ENCODE measurements at regions not wholly inside any gene's neighbourhood (a gene's known extent, or its start where the extent isn't known, plus 50 kb on each side); places are given as distances from the start of the nearest gene placed in this dataset.

DNA sequence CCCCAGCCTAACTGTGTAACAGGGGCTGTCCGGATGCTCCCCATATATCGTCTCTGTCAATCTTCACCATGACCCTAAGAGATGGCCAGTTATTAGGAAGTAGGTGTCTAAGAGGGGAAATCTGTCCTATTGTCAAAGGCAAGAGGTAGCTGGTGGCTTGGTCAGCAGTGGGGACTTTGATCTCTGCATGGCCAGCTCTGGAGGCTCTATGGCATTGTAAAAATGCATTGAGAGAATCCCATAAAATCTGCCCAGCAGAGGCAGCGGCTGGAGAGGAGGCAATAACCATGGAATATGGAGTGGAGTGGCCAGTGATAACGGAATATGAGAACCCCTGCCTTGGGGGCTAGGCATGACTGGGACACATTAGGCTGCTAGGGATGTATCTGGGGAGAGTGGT lies 88.8 kb downstream of the MRM1 start (continued):
- TF ChIP-seq, protein P1, sequence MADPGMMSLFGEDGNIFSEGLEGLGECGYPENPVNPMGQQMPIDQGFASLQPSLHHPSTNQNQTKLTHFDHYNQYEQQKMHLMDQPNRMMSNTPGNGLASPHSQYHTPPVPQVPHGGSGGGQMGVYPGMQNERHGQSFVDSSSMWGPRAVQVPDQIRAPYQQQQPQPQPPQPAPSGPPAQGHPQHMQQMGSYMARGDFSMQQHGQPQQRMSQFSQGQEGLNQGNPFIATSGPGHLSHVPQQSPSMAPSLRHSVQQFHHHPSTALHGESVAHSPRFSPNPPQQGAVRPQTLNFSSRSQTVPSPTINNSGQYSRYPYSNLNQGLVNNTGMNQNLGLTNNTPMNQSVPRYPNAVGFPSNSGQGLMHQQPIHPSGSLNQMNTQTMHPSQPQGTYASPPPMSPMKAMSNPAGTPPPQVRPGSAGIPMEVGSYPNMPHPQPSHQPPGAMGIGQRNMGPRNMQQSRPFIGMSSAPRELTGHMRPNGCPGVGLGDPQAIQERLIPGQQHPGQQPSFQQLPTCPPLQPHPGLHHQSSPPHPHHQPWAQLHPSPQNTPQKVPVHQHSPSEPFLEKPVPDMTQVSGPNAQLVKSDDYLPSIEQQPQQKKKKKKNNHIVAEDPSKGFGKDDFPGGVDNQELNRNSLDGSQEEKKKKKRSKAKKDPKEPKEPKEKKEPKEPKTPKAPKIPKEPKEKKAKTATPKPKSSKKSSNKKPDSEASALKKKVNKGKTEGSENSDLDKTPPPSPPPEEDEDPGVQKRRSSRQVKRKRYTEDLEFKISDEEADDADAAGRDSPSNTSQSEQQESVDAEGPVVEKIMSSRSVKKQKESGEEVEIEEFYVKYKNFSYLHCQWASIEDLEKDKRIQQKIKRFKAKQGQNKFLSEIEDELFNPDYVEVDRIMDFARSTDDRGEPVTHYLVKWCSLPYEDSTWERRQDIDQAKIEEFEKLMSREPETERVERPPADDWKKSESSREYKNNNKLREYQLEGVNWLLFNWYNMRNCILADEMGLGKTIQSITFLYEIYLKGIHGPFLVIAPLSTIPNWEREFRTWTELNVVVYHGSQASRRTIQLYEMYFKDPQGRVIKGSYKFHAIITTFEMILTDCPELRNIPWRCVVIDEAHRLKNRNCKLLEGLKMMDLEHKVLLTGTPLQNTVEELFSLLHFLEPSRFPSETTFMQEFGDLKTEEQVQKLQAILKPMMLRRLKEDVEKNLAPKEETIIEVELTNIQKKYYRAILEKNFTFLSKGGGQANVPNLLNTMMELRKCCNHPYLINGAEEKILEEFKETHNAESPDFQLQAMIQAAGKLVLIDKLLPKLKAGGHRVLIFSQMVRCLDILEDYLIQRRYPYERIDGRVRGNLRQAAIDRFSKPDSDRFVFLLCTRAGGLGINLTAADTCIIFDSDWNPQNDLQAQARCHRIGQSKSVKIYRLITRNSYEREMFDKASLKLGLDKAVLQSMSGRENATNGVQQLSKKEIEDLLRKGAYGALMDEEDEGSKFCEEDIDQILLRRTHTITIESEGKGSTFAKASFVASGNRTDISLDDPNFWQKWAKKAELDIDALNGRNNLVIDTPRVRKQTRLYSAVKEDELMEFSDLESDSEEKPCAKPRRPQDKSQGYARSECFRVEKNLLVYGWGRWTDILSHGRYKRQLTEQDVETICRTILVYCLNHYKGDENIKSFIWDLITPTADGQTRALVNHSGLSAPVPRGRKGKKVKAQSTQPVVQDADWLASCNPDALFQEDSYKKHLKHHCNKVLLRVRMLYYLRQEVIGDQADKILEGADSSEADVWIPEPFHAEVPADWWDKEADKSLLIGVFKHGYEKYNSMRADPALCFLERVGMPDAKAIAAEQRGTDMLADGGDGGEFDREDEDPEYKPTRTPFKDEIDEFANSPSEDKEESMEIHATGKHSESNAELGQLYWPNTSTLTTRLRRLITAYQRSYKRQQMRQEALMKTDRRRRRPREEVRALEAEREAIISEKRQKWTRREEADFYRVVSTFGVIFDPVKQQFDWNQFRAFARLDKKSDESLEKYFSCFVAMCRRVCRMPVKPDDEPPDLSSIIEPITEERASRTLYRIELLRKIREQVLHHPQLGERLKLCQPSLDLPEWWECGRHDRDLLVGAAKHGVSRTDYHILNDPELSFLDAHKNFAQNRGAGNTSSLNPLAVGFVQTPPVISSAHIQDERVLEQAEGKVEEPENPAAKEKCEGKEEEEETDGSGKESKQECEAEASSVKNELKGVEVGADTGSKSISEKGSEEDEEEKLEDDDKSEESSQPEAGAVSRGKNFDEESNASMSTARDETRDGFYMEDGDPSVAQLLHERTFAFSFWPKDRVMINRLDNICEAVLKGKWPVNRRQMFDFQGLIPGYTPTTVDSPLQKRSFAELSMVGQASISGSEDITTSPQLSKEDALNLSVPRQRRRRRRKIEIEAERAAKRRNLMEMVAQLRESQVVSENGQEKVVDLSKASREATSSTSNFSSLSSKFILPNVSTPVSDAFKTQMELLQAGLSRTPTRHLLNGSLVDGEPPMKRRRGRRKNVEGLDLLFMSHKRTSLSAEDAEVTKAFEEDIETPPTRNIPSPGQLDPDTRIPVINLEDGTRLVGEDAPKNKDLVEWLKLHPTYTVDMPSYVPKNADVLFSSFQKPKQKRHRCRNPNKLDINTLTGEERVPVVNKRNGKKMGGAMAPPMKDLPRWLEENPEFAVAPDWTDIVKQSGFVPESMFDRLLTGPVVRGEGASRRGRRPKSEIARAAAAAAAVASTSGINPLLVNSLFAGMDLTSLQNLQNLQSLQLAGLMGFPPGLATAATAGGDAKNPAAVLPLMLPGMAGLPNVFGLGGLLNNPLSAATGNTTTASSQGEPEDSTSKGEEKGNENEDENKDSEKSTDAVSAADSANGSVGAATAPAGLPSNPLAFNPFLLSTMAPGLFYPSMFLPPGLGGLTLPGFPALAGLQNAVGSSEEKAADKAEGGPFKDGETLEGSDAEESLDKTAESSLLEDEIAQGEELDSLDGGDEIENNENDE (IDR thresholded peaks at IDR 0.05; ENCODE audit: insufficient replicate concordance, low read length), result no peak
- no peak for TF ChIP-seq SP2 (IDR thresholded peaks at IDR 0.05; ENCODE audit: low read length)
- no peak for TF ChIP-seq EGR1 (IDR thresholded peaks at IDR 0.05; ENCODE audit: borderline replicate concordance, low read depth, low read length)
- TF ChIP-seq, protein P2, sequence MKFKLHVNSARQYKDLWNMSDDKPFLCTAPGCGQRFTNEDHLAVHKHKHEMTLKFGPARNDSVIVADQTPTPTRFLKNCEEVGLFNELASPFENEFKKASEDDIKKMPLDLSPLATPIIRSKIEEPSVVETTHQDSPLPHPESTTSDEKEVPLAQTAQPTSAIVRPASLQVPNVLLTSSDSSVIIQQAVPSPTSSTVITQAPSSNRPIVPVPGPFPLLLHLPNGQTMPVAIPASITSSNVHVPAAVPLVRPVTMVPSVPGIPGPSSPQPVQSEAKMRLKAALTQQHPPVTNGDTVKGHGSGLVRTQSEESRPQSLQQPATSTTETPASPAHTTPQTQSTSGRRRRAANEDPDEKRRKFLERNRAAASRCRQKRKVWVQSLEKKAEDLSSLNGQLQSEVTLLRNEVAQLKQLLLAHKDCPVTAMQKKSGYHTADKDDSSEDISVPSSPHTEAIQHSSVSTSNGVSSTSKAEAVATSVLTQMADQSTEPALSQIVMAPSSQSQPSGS (IDR thresholded peaks at IDR 0.05; ENCODE audit: low read length), result no peak
- TF ChIP-seq SRF (IDR thresholded peaks at IDR 0.05; ENCODE audit: low read depth, low read length), result no peak
- TF ChIP-seq FOSL1 (IDR thresholded peaks at IDR 0.05; ENCODE audit: insufficient read depth, low read depth, low read length), result no peak
- no peak for TF ChIP-seq MAFK (IDR thresholded peaks at IDR 0.05; ENCODE audit: low read depth, low read length)
